Neural progenitor cell (in vitro differentiated cells): ENCODE measurements at regions not wholly inside any gene's neighbourhood (a gene's known extent, or its start where the extent isn't known, plus 50 kb on each side); places are given as distances from the start of the nearest gene placed in this dataset.
A peak's percentile ranks its signal among the peaks of the same experiment; 100 is the strongest.

Source experiments
- CTCF ChIP-seq: fragments of 200-600 bp; sonication (generic); IDR thresholded peaks from 2 replicates; pipeline ENCODE4 v1.5.1; 2017; ENCODE audit warnings: antibody characterized with exemption, mild to moderate bottlenecking
- EZH2 ChIP-seq: fragments of 200-600 bp; sonication (generic); IDR thresholded peaks from 2 replicates; pipeline ENCODE4 v1.6.1; 2017; ENCODE audit warnings: antibody characterized with exemption, mild to moderate bottlenecking, moderate library complexity
- EZH2phosphoT487 ChIP-seq: fragments of 200-600 bp; sonication (generic); IDR thresholded peaks from 2 replicates; pipeline ENCODE4 v1.6.1; 2017; ENCODE audit warnings: antibody characterized with exemption

GRCh38 chr7:89826557-89826956 is 327.7 kb upstream of the STEAP1 start:
- TF ChIP-seq CTCF = peak; percentile 4
- no peak for TF ChIP-seq EZH2
- no peak for TF ChIP-seq EZH2phosphoT487
